GM18507 (cell line): ENCODE measurements at regions not wholly inside any gene's neighbourhood (a gene's known extent, or its start where the extent isn't known, plus 50 kb on each side); places are given as distances from the start of the nearest gene placed in this dataset.

Experiments used
- DNase-seq: peaks from one replicate; pipeline ENCODE4 v3.0.0; 2011; ENCODE audit warnings: low read depth; ENCODE audit not compliant: insufficient read length; ENCODE audit errors: extremely low spot score
- FAIRE-seq: peaks from 2 replicates; lab custom pipeline; 2011; peaks lifted over from hg19 to GRCh38; lab: Jason Lieb, UNC

GRCh38 chr4:111775556-111776297, 369.5 kb upstream of the FAM241A start:
- DNase-seq (no peak), FAIRE-seq (no peak)

- no peak for FAIRE-seq
- no peak for DNase-seq
Measured at GRCh38 chr4:111776561-111776960, 368.7 kb upstream of the FAM241A start.

GRCh38 chr4:111778543-111778942, 366.7 kb upstream of the FAM241A start:
- DNase-seq (no peak), FAIRE-seq (no peak)

GRCh38 chr4:111780965-111781364, 364.3 kb upstream of the FAM241A start:
- FAIRE-seq (no peak), DNase-seq (no peak)

GRCh38 chr4:111781611-111782010, 363.6 kb upstream of the FAM241A start:
- DNase-seq (no peak), FAIRE-seq (no peak)

DNA sequence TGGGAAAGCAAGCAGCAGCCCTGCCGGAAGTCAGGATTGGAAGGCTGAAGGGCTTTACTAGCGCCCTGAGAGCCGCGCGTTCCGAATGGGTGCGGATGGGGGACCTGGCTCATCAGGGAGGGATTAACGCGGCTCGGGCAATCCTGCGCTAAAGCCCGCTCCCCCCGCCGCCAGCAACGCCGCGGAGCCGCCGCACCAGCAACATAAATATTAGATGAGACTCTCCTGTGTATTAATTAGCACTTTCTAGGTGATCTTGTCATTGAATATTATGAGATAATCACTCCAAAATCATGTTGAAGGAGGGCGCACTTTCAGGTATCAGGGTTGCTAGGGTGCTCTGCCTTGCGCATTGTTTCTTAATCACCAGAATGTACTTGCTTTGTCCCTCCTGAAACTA, 357.2 kb upstream of the FAM241A start:
- DNase-seq = no peak
- no peak for FAIRE-seq

DNA sequence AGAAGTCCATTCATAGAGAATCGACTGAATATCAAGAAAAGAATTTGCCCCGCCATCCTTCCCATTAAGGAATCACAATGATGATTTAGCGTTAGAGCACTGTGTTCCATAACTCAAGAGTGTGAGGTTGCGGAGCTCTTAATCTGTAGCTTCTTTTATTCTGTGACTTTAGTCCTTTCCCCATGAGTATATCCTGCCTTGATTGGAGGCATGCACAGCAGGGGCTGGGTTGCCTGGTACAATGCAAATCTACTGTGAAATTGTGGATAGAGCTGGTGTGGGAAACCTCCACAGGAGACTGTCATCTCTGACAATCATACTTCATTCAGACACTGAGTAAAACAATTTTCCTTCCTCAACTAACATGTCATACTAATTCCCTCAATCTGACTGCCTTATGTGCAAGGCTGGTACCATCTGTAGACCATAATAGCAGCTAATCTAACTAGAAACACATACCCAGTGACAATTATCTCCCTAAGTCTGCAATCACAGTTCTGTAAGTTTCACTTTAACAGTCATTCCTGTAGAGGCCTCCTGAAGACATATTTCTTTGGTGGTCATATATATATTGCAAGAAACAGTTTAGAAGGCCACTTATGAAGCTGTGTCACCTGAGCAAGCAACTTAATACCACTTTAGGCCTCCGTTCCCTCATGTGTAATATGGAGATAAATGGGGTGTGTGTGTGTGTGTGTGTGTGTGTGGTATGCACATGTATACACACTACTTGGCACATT, 355.2 kb upstream of the FAM241A start:
- DNase-seq = no peak
- FAIRE-seq = no peak

DNA sequence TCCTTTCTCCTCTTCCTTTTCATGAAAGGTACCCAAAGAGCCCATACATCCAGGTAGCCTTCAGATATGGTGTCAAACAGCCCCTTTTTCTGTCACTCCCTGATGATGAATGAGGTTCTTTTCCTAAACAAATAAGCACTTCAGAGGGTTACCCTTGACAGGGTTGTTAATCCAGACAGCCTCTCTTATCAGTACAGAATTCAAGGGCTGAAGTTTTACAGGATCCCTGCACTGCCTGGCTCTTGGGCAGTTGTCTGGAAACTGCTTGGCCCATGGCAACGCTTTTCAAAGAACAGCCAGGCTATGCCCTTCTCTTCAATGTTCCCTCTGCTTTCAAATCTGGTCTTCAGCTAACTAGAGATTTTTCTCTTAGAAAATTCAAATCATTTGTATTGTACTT, 352.6 kb upstream of the FAM241A start:
- DNase-seq (no peak), FAIRE-seq (no peak)

DNA sequence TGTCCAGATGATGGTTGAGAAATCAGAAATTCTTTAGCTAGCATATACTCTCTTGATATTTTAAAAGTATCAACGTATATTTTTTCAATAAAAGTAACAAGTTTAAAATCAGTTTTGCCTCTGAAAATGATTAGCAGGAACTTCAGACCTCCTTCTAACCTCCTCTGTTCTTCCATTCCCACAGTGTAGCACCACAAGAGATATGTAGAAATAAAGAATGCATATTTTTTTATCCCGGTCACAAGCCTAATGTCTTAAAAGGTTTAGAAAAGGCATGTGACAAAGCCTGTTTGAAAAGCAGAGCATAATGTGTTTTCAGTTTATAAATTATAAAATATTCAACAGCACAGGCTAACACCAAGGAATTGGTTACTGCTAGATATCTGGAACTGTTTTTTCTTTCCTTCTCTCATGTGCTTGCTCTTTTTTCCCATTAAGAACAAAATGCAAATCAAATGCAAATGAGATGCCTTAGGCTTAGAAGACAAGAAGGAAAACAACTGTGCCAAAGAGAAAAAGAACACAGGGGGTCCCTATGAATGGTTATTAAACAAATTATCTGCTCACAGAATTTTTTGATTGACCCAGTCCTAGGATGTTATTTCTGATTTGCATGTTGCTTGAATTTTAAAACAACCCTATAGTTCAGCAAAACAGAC, 351.7 kb upstream of the FAM241A start:
- DNase-seq = no peak
- no peak for FAIRE-seq

DNA sequence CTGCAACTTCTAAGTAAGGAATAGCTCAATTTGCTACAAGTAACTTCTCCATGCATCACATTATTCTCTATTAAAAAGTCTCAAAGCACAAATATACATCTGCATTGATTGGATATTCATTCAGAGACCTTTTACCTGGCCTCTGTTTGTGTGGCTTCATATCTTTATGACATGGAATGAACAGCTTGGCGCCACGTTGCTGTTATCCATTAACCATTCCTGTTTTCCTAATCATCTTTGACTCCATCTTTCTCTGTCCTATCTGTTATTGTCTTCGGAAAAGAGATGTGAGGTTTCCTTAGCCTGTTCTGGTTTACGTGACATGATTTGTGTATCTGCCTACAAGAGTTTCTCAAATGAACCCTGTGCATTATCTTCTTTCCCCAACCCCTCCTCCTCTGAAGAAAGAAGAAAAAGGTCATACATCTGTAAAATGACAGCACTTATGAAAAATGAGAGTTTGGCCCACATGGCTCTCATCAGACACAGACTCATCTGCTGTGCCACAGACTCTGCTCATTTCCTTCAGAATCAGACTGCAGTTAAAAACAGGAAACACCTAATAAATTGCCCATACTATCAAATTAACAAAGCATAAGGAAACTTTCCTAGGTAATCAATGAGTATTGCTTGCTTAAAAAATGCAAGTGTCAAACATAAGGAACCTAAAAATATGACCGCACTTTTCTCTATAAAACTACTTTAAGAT, 347.6 kb upstream of the FAM241A start:
- no peak for DNase-seq
- FAIRE-seq = no peak

DNA sequence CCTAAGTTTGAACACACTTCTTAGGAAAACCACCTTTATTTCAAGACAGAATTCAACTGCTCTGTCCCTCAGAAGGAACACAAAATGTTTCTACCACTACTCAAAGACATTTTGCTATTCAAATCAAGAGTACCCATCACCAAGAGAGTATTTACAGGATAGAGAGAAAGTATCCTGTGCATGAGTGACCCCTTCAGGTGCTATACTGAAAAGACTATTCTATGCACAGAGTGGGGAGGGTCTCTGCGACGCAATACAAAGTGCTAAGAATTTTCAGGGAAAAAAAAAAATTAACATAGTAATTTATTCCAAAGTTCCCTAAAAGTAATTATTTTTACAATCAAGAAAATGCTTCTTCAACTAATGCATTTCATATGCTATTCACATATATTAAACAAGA, 346.4 kb upstream of the FAM241A start:
- DNase-seq = no peak
- FAIRE-seq = no peak

GRCh38 chr4:111800551-111800950, 344.7 kb upstream of the FAM241A start:
- no peak for FAIRE-seq
- no peak for DNase-seq

GRCh38 chr4:111802191-111802590, 343.1 kb upstream of the FAM241A start:
- no peak for DNase-seq
- no peak for FAIRE-seq

DNA sequence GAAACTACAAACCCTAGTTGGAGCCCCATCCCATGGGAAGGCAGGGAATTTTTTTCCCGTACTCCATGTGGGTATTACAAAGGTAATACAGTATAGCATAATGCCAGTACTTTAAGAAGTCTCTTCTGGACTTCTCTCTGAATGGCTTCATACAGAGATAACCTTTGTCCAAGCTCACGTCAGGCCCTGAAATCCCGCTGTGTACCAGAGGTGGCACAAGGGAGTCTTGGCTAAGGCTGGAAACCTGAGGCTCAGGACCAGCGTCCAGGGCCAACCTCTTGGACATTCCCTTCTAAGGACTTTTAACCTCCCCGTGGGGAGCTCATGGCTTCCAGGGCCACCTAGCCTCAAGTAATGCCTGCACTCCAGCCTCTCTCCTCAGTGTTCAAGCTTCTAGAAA, 338.9 kb upstream of the FAM241A start:
- FAIRE-seq (no peak), DNase-seq (no peak)

DNA sequence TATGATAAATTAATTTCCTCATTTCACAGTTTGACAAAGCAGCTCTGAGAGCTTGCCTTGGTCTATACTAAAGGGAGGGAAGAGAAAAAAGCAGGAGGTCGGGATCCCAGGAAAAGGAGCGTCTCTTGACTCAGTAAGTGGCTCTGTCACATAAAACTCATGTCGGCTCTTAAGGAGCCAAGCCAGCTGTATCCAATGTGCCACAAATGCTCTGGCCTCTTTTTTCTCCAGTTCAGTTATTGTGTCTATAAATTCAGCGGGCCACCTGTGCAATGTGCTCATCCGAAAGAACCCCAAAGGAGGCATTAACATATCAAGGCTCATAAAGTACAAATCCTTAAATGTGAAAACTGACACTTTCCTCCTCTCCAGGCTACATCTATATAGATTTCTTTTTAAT, 337.7 kb upstream of the FAM241A start:
- no peak for FAIRE-seq
- DNase-seq = no peak

- DNase-seq (no peak), FAIRE-seq (no peak)
Measured at GRCh38 chr4:111808174-111808573, 337.1 kb upstream of the FAM241A start.

GRCh38 chr4:111811661-111812060, 333.6 kb upstream of the FAM241A start:
- no peak for DNase-seq
- FAIRE-seq = no peak

GRCh38 chr4:111812114-111812513, 333.1 kb upstream of the FAM241A start:
- DNase-seq = no peak
- no peak for FAIRE-seq

- no peak for DNase-seq
- no peak for FAIRE-seq
Measured at GRCh38 chr4:111812760-111813159, 332.5 kb upstream of the FAM241A start.

DNA sequence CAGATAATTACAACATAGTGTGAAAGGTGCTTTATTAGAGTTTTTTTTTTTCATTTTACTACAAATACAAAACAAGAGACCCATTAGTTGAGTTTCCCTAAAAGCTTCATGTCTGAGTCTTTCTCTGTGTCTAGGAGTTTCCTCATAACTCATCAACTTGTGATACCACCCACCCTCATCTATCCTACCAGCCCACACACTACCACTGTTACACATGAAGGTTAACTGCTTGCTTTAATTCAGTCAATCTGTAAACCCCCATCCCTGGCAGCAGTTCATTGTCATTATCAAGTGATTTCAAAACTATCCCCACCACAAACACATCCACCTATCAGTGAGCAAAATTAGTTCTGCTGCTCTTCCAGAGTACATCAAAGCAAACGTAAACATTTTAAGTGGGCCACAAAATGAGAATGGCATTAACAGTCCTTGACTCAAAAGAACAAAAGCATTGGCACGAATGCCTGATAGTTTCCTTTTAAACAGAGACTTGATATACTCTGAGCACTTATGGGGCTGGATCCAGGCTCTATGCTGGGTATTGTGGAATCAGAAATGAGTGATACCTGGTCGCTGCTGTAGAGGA, 331.6 kb upstream of the FAM241A start:
- FAIRE-seq = no peak

More for the DNA sequence above, 331.6 kb upstream of the FAM241A start:
- DNase-seq = no peak
